SK-N-DZ (cell line): ENCODE measurements at regions not wholly inside any gene's neighbourhood (a gene's known extent, or its start where the extent isn't known, plus 50 kb on each side); places are given as distances from the start of the nearest gene placed in this dataset.

ENCODE experiments used
- DNase-seq: peaks from one replicate; pipeline ENCODE4 v3.0.0-alpha.2; 2015; ENCODE audit warnings: low spot score

GRCh38 chr11:70842701-70843100, 409.7 kb downstream of the SHANK2 start:
- DNase-seq = no peak

- DNase-seq = no peak
Observed at GRCh38 chr11:70843906-70844305, 408.5 kb downstream of the SHANK2 start.

- no peak for DNase-seq
Observed at GRCh38 chr11:70844387-70844786, 408.0 kb downstream of the SHANK2 start.

- DNase-seq = no peak
Observed at GRCh38 chr11:70845591-70846041, 406.8 kb downstream of the SHANK2 start.

- DNase-seq = no peak
Observed at GRCh38 chr11:70846781-70847655, 405.4 kb downstream of the SHANK2 start.

GRCh38 chr11:70848243-70848750, 404.1 kb downstream of the SHANK2 start:
- no peak for DNase-seq

GRCh38 chr11:70849031-70849430, 403.3 kb downstream of the SHANK2 start:
- no peak for DNase-seq

GRCh38 chr11:70851308-70851707, 401.1 kb downstream of the SHANK2 start:
- DNase-seq = no peak

- DNase-seq = no peak
Observed at GRCh38 chr11:70851907-70852306, 400.5 kb downstream of the SHANK2 start.

GRCh38 chr11:70853068-70853769, 399.2 kb downstream of the SHANK2 start:
- DNase-seq = no peak

- no peak for DNase-seq
Observed at GRCh38 chr11:70853770-70854108, 398.6 kb downstream of the SHANK2 start.

- DNase-seq = no peak
Observed at GRCh38 chr11:70854201-70854600, 398.2 kb downstream of the SHANK2 start.

- peak; percentile 63 for DNase-seq
Observed at GRCh38 chr11:70854901-70855556, 397.3 kb downstream of the SHANK2 start.

- DNase-seq = no peak
Observed at GRCh38 chr11:70857894-70858293, 394.5 kb downstream of the SHANK2 start.

- no peak for DNase-seq
Observed at GRCh38 chr11:70859180-70859579, 393.2 kb downstream of the SHANK2 start.

GRCh38 chr11:70860888-70861287, 391.5 kb downstream of the SHANK2 start:
- no peak for DNase-seq

- no peak for DNase-seq
Observed at GRCh38 chr11:70861559-70861958, 390.8 kb downstream of the SHANK2 start.

GRCh38 chr11:70862093-70862492, 390.3 kb downstream of the SHANK2 start:
- no peak for DNase-seq

- DNase-seq = no peak
Observed at GRCh38 chr11:70863186-70863585, 389.2 kb downstream of the SHANK2 start.

- DNase-seq = no peak
Observed at GRCh38 chr11:70863993-70864392, 388.4 kb downstream of the SHANK2 start.

GRCh38 chr11:70865356-70865755, 387.0 kb downstream of the SHANK2 start:
- no peak for DNase-seq

- DNase-seq = no peak
Observed at GRCh38 chr11:70866834-70867233, 385.5 kb downstream of the SHANK2 start.
